Natural killer cell (primary cell): ENCODE measurements at regions not wholly inside any gene's neighbourhood (a gene's known extent, or its start where the extent isn't known, plus 50 kb on each side); places are given as distances from the start of the nearest gene placed in this dataset.
A peak's percentile ranks its signal among the peaks of the same experiment; 100 is the strongest.

ENCODE experiments used
- ATAC-seq, 3 donors: fragments of 150-1000 bp in 2 of 3; fragments of 200-7000 bp in 1 of 3; cut with Tn5 transposase; 1 replicate in 1 of 3; 2 replicates in 2 of 3; pipeline ENCODE4 v1.10.0; 2021; ENCODE audit warnings: mild to moderate bottlenecking in 2 of 3, moderate library complexity in 2 of 3
- DNase-seq, 2 donors: peaks; one replicate each; pipeline versions ENCODE4 v3.0.0 to v3.0.0-alpha.2; 2013 to 2021; ENCODE audit warnings: mixed read lengths in 1 of 2
- H3K27ac ChIP-seq: one replicate; pipeline ENCODE4 v1.5.1; 2013; ENCODE audit warnings: mild to moderate bottlenecking, low read length
- H3K27me3 ChIP-seq: one replicate; pipeline ENCODE4 v1.6.1; 2013; ENCODE audit warnings: low read length; ENCODE audit not compliant: control insufficient read depth, insufficient read depth
- H3K36me3 ChIP-seq: one replicate; pipeline ENCODE4 v1.6.1; 2013; ENCODE audit warnings: low read length; ENCODE audit not compliant: control insufficient read depth, insufficient read depth
- H3K4me1 ChIP-seq: one replicate; pipeline ENCODE4 v1.6.1; 2013; ENCODE audit warnings: low read length; ENCODE audit not compliant: control insufficient read depth, insufficient read depth
- H3K4me3 ChIP-seq: one replicate; pipeline ENCODE4 v1.5.1; 2013; ENCODE audit warnings: low read length
- H3K9me3 ChIP-seq: one replicate; pipeline ENCODE4 v1.6.1; 2013; ENCODE audit warnings: low read length; ENCODE audit not compliant: control insufficient read depth, insufficient read depth
- H3K27ac Mint-ChIP-seq, 2 donors: one replicate each; pipeline ENCODE4 v1.8.0; 2022; ENCODE audit warnings: mild to moderate bottlenecking in 2 of 2, mixed read lengths in 2 of 2, moderate library complexity in 1 of 2
- H3K27me3 Mint-ChIP-seq, 2 donors: one replicate each; pipeline ENCODE4 v1.8.0; 2022; ENCODE audit warnings: low read depth in 2 of 2, mixed read lengths in 2 of 2
- H3K36me3 Mint-ChIP-seq: one replicate; pipeline ENCODE4 v1.8.0; 2022; ENCODE audit warnings: mixed read lengths
- H3K4me1 Mint-ChIP-seq, 2 donors: one replicate each; pipeline ENCODE4 v1.8.0; 2022; ENCODE audit warnings: mixed read lengths in 2 of 2
- H3K4me3 Mint-ChIP-seq: one replicate; pipeline ENCODE4 v1.8.0; 2022; ENCODE audit warnings: mild to moderate bottlenecking, moderate library complexity, mixed read lengths
- H3K9me3 Mint-ChIP-seq, 2 donors: one replicate each; pipeline ENCODE4 v1.8.0; 2022; ENCODE audit warnings: mixed read lengths in 2 of 2
- CTCF ChIP-seq: fragments of 200-600 bp; IDR thresholded peaks from one replicate; pipeline ENCODE4 v1.8.0; 2022; ENCODE audit warnings: antibody characterized with exemption
- WGBS: methylation state at CpG from one replicate; pipeline ENCODE4 v1.1.7; 2013; ENCODE audit warnings: missing lambda C conversion rate; ENCODE audit not compliant: insufficient coverage; 5-methylcytosine and 5-hydroxymethylcytosine counted together
- intact Hi-C: fragments of 100-400 bp; cut with micrococcal nuclease; formaldehyde crosslinking; loops from one replicate; pipeline ENCODE4 v1.14.2; 2022

- Histone ChIP-seq H3K4me1 (peaks cover 6% of the 10 kb centered on the region), H3K9me3 (no peaks in the 10 kb centered on the region), H3K4me3 (no peak overlapping the region), H3K27ac (no peak overlapping the region), H3K36me3 (no peaks in the 10 kb centered on the region), H3K27me3 (no peaks in the 10 kb centered on the region)
- Mint-ChIP-seq H3K9me3 (no peaks in the 10 kb centered on the region), H3K4me1 (peaks cover 20 to 24% of the 10 kb centered on the region in 2 donors), H3K36me3 (no peaks in the 10 kb centered on the region), H3K27me3 (no peaks in the 10 kb centered on the region), H3K4me3 (no peak overlapping the region), H3K27ac (no peak overlapping the region)
- no peak for ATAC-seq
- TF ChIP-seq CTCF: no peak
- DNase-seq: no peak
- intact Hi-C loops: no loop called here
- 84% methylated on average over 2 of the region's 2 CpGs for WGBS
Measured at GRCh38 chr19:28582796-28583195, 630.2 kb downstream of the UQCRFS1 start.

- Mint-ChIP-seq H3K27me3 (no peaks in the 10 kb centered on the region), H3K27ac (no peak overlapping the region), H3K36me3 (no peaks in the 10 kb centered on the region), H3K9me3 (no peaks in the 10 kb centered on the region), H3K4me3 (no peak overlapping the region), H3K4me1 (peaks cover 20 to 24% of the 10 kb centered on the region in 2 donors)
- H3K4me1 ChIP-seq: peaks cover 6% of the 10 kb centered on the region
- TF ChIP-seq CTCF: no peak
- intact Hi-C loops: no loop called here
- no peaks in the 10 kb centered on the region for H3K9me3 ChIP-seq
- no peak overlapping the region for H3K27ac ChIP-seq
- no peak for DNase-seq
- no peak overlapping the region for H3K4me3 ChIP-seq
- no peak for ATAC-seq
- H3K36me3 ChIP-seq: no peaks in the 10 kb centered on the region
- H3K27me3 ChIP-seq: no peaks in the 10 kb centered on the region
- WGBS: 90% methylated on average over 6 of the region's 6 CpGs
Measured at GRCh38 chr19:28582344-28582743, 630.6 kb downstream of the UQCRFS1 start.

GRCh38 chr19:28581468-28581770 is 631.5 kb downstream of the UQCRFS1 start:
- H3K27ac ChIP-seq: no peak overlapping the region
- intact Hi-C loops: no loop called here
- H3K36me3 ChIP-seq: no peaks in the 10 kb centered on the region
- Mint-ChIP-seq H3K4me3 (peak overlapping the region; percentile 38), H3K9me3 (no peaks in the 10 kb centered on the region), H3K36me3 (no peaks in the 10 kb centered on the region), H3K27me3 (no peaks in the 10 kb centered on the region), H3K4me1 (peaks cover 24 to 28% of the 10 kb centered on the region in 2 donors), H3K27ac (peak overlapping the region; percentile 56 to 67)
- peak in 1 of 3 donors; percentile 47 for ATAC-seq
- no peaks in the 10 kb centered on the region for H3K27me3 ChIP-seq
- H3K9me3 ChIP-seq: no peaks in the 10 kb centered on the region
- no peak overlapping the region for H3K4me3 ChIP-seq
- no peak for TF ChIP-seq CTCF
- DNase-seq: no peak
- WGBS: 58% methylated on average over 4 of the region's 4 CpGs
- H3K4me1 ChIP-seq: peaks cover 8% of the 10 kb centered on the region

- Histone ChIP-seq H3K27ac (no peak overlapping the region), H3K9me3 (peaks cover 15% of the 10 kb centered on the region), H3K4me1 (peaks cover 14% of the 10 kb centered on the region), H3K4me3 (no peak overlapping the region), H3K27me3 (no peaks in the 10 kb centered on the region), H3K36me3 (no peaks in the 10 kb centered on the region)
- Mint-ChIP-seq H3K27me3 (no peaks in the 10 kb centered on the region), H3K27ac (no peak overlapping the region), H3K4me3 (no peak overlapping the region), H3K9me3 (peaks cover 0 to 8% of the 10 kb centered on the region in 2 donors), H3K4me1 (peaks cover 46 to 50% of the 10 kb centered on the region in 2 donors), H3K36me3 (no peaks in the 10 kb centered on the region)
- no peak for DNase-seq
- intact Hi-C loops: no loop called here
- WGBS: 92% methylated on average over 6 of the region's 6 CpGs
- no peak for TF ChIP-seq CTCF
- no peak for ATAC-seq
Measured at GRCh38 chr19:28578786-28579505, 634.0 kb downstream of the UQCRFS1 start.
